PC-9 (cell line): ENCODE measurements at regions not wholly inside any gene's neighbourhood (a gene's known extent, or its start where the extent isn't known, plus 50 kb on each side); places are given as distances from the start of the nearest gene placed in this dataset.

Experiments
- BruUV-seq: library from RNA; stranded (reverse); fragments of 400-500 nt; replicated peaks from 2 replicates; lab custom pipeline; 2021; lab: Mats Ljungman, UMichigan
- CTCF ChIA-PET: fragments of 300-600 bp; sonication (Branson Sonifier 250); formaldehyde crosslinking; loops from one replicate; lab custom pipeline; 2022; ENCODE audit warnings: antibody characterized with exemption; lab: Charles Lee
- POLR2A ChIA-PET: fragments of 300-600 bp; sonication (Branson Sonifier 250); formaldehyde crosslinking; loops from one replicate; lab custom pipeline; 2022; ENCODE audit warnings: antibody characterized with exemption; ENCODE audit not compliant: unreplicated experiment; lab: Charles Lee
- DNase-seq, 2 experiments: peaks; one replicate each; pipeline versions ENCODE4 v3.0.0 to v3.0.0-alpha.2; 2015 to 2022; ENCODE audit warnings: mixed read lengths in 1 of 2
- H2AFZ ChIP-seq: fragments of 200-600 bp; sonication (generic); 2 replicates; pipeline ENCODE4 v1.8.1; 2017; ENCODE audit warnings: antibody characterized with exemption
- H3F3A ChIP-seq: fragments of 200-600 bp; sonication (generic); 2 replicates; pipeline ENCODE4 v1.8.1; 2017; ENCODE audit warnings: antibody characterized with exemption, mild to moderate bottlenecking, low read depth; ENCODE audit not compliant: insufficient read depth
- H3K27ac ChIP-seq: fragments of 200-600 bp; sonication (generic); 2 replicates; pipeline ENCODE4 v1.6.1; 2016; ENCODE audit warnings: mixed run types
- H3K27me3 ChIP-seq: fragments of 200-600 bp; sonication (generic); 2 replicates; pipeline ENCODE4 v1.6.1; 2016; ENCODE audit warnings: low read depth, mixed run types; ENCODE audit not compliant: insufficient read depth
- H3K36me3 ChIP-seq: fragments of 200-600 bp; sonication (generic); 2 replicates; pipeline ENCODE4 v1.6.1; 2016; ENCODE audit warnings: low read depth, mixed run types
- H3K4me1 ChIP-seq: fragments of 200-600 bp; sonication (generic); replicated peaks from 2 replicates; pipeline ENCODE4 v1.6.1; 2016; ENCODE audit warnings: mixed run types; ENCODE audit not compliant: insufficient read depth
- H3K4me2 ChIP-seq: fragments of 200-600 bp; sonication (generic); 2 replicates; pipeline ENCODE4 v1.6.1; 2017; ENCODE audit warnings: mixed run types
- H3K4me3 ChIP-seq: fragments of 200-600 bp; sonication (generic); 2 replicates; pipeline ENCODE4 v1.6.1; 2016; ENCODE audit warnings: mixed run types
- H3K79me2 ChIP-seq: fragments of 200-600 bp; sonication (generic); 2 replicates; pipeline ENCODE4 v1.6.1; 2017; ENCODE audit warnings: low read depth, mixed run types
- H3K9me2 ChIP-seq: fragments of 200-600 bp; sonication (generic); 2 replicates; pipeline ENCODE4 v1.8.1; 2017; ENCODE audit warnings: mild to moderate bottlenecking; ENCODE audit not compliant: insufficient read depth
- H3K9me3 ChIP-seq: fragments of 200-600 bp; sonication (generic); 2 replicates; pipeline ENCODE4 v1.8.1; 2016; ENCODE audit warnings: low read depth; ENCODE audit not compliant: insufficient read depth
- H4K20me1 ChIP-seq: fragments of 200-600 bp; sonication (generic); 2 replicates; pipeline ENCODE4 v1.8.1; 2017; ENCODE audit not compliant: insufficient read depth
- EZH2 ChIP-seq: fragments of 200-600 bp; sonication (generic); IDR thresholded peaks from 2 replicates; pipeline ENCODE4 v1.8.0; 2017; ENCODE audit warnings: antibody characterized with exemption, low read depth
- intact Hi-C: fragments of 100-400 bp; cut with micrococcal nuclease; formaldehyde crosslinking; loops from one replicate; pipeline ENCODE4 v1.10.0; 2022; ENCODE audit not compliant: unreplicated experiment
- TF ChIP-seq, protein P1 (sequence below): fragments of 200-600 bp; sonication (generic); conservative IDR thresholded peaks from 2 replicates; pipeline ENCODE4 v1.6.1; 2017; ENCODE audit warnings: mixed run types, antibody characterized with exemption, mild to moderate bottlenecking, moderate library complexity

DNA sequence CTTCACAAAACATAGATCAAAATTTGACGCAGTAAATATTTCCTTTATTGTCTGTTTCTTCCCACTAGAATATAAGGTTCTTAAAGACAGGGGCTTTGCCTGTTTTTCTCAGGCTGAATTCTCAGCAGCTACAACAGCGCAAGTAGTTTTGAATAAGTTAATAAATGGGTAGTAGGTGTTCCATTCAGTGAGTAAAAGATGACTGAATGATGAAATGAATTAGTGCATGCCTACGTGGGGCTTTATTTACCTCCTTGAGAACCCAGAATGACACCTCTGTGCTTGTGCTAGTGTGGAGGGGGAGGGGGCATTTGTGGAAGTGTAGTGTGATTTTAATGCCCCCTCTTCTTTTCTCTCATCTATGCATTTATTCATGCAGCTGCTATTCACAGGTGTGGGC, 278.9 kb downstream of the FBXW7 start:
- H3K4me1 ChIP-seq, result no peaks in the 10 kb centered on the region
- no peak for DNase-seq
- no peak overlapping the region for H3K27ac ChIP-seq
- no TSS peak for BruUV-seq
- no peaks in the 10 kb centered on the region for H3K9me2 ChIP-seq
- ChIA-PET POLR2A (no interaction called here), CTCF (no interaction called here)
- TF ChIP-seq, protein P1, sequence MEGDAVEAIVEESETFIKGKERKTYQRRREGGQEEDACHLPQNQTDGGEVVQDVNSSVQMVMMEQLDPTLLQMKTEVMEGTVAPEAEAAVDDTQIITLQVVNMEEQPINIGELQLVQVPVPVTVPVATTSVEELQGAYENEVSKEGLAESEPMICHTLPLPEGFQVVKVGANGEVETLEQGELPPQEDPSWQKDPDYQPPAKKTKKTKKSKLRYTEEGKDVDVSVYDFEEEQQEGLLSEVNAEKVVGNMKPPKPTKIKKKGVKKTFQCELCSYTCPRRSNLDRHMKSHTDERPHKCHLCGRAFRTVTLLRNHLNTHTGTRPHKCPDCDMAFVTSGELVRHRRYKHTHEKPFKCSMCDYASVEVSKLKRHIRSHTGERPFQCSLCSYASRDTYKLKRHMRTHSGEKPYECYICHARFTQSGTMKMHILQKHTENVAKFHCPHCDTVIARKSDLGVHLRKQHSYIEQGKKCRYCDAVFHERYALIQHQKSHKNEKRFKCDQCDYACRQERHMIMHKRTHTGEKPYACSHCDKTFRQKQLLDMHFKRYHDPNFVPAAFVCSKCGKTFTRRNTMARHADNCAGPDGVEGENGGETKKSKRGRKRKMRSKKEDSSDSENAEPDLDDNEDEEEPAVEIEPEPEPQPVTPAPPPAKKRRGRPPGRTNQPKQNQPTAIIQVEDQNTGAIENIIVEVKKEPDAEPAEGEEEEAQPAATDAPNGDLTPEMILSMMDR, result no peak
- no peak for TF ChIP-seq EZH2
- H3F3A ChIP-seq, result no peaks in the 10 kb centered on the region
- no peaks in the 10 kb centered on the region; the same call in 1 of the 2 replicates for H3K27me3 ChIP-seq
- H3K36me3 ChIP-seq, result no peaks in the 10 kb centered on the region
- intact Hi-C loops, result no loop called here
- peaks cover 3% of the 10 kb centered on the region; the same call in 1 of the 2 replicates for H3K9me3 ChIP-seq
- no peak overlapping the region for H2AFZ ChIP-seq
- H3K79me2 ChIP-seq, result no peaks in the 10 kb centered on the region
- no peak overlapping the region for H3K4me2 ChIP-seq
- H4K20me1 ChIP-seq, result no peaks in the 10 kb centered on the region
- H3K4me3 ChIP-seq, result no peak overlapping the region

DNA sequence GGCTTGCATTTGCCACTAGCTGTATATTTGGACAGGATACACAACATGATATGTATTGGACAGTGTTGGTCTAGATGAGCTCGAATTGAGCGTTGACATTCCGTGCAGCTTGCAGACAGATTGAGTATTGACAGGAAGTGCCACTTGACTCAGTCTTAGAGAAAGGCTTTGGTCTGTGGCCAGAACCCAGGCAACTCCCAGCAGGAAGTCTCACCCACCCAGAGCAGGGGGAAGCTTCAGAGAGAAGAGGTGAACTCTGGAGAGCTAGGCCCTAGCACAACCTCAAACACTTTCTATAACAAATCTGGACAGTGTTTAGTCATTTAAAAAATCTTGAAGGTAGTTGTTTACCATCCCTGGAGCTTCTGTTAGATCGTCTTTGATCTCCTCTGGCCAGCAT, 280.5 kb downstream of the FBXW7 start:
- H3K4me3 ChIP-seq, result no peak overlapping the region
- no peaks in the 10 kb centered on the region; the same call in 1 of the 2 replicates for H3K27me3 ChIP-seq
- CTCF ChIA-PET, result no interaction called here
- no peak for DNase-seq
- H3K4me1 ChIP-seq, result no peaks in the 10 kb centered on the region
- peaks cover under 1% of the 10 kb centered on the region; the same call in 1 of the 2 replicates for H3K9me3 ChIP-seq
- TF ChIP-seq EZH2, result no peak
- TF ChIP-seq, protein P1, result no peak
- intact Hi-C loops, result no loop called here
- no peaks in the 10 kb centered on the region for H3F3A ChIP-seq
- H3K36me3 ChIP-seq, result no peaks in the 10 kb centered on the region
- POLR2A ChIA-PET, result no interaction called here
- no peak overlapping the region for H3K27ac ChIP-seq
- no peaks in the 10 kb centered on the region for H4K20me1 ChIP-seq
- no peak overlapping the region for H2AFZ ChIP-seq
- H3K79me2 ChIP-seq, result no peaks in the 10 kb centered on the region
- no peak overlapping the region for H3K4me2 ChIP-seq
- H3K9me2 ChIP-seq, result no peaks in the 10 kb centered on the region
- no TSS peak for BruUV-seq

DNA sequence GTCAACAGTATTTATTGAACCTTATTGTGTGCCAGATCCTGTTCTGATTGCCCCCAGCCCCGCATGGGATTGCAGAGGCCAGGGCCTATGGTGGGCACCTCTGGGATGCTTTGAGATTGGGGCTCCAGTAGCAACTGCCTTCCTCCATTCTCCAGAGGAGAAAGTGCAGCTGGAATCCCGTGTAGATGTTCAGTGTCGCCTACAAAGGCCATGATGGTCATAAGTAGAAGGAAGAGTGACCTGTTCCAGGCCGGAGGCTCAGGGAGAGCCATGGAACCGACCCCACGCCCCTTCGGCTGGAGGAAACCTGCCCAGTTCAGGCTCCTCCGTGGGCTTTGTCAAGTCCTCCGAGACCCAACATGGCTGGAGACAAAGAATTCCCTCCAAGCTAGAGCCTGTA, 287.5 kb downstream of the FBXW7 start:
- H3F3A ChIP-seq, result no peaks in the 10 kb centered on the region
- H3K36me3 ChIP-seq, result no peaks in the 10 kb centered on the region
- no peak overlapping the region for H3K4me2 ChIP-seq
- no peak overlapping the region for H3K4me3 ChIP-seq
- H2AFZ ChIP-seq, result no peak overlapping the region
- intact Hi-C loops, result no loop called here
- no TSS peak for BruUV-seq
- POLR2A ChIA-PET, result no interaction called here
- no peak for TF ChIP-seq EZH2
- TF ChIP-seq, protein P1, result no peak
- no peaks in the 10 kb centered on the region for H3K4me1 ChIP-seq
- no peaks in the 10 kb centered on the region for H3K79me2 ChIP-seq
- no peaks in the 10 kb centered on the region for H3K9me2 ChIP-seq
- CTCF ChIA-PET, result no interaction called here
- no peaks in the 10 kb centered on the region for H4K20me1 ChIP-seq
- H3K27me3 ChIP-seq, result no peaks in the 10 kb centered on the region; the same call in 1 of the 2 replicates
- no peaks in the 10 kb centered on the region for H3K9me3 ChIP-seq
- no peak overlapping the region for H3K27ac ChIP-seq
- DNase-seq, result no peak
